HG03060 (cell line): ENCODE measurements at regions not wholly inside any gene's neighbourhood (a gene's known extent, or its start where the extent isn't known, plus 50 kb on each side); places are given as distances from the start of the nearest gene placed in this dataset.

Experiments
- ATAC-seq: cut with Tn5 transposase; IDR thresholded peaks from one replicate; pipeline ENCODE4 v1.9.1; 2021; ENCODE audit warnings: low read depth, moderate number of reproducible peaks; ENCODE audit not compliant: unreplicated experiment

DNA sequence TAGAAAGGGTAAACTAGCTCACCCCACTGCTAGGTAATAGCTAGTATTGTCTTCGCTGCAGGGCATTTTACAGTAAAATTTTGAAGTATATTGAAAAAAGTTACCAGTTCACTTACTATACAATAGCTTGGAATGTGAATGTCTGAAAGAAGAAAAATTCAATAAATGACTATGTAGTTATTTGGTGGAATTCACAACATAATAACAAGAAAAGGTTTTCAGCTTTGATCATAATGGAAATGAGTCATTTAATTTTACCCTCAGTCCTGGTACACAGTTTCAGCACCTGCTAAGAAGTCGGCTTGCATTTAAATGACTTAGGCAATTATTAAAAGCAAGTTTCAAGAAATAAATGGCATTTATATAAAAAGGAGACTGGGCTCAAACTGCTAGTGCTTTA, 90.4 kb downstream of the NUP35 start:
- ATAC-seq, result peak; percentile 83

DNA sequence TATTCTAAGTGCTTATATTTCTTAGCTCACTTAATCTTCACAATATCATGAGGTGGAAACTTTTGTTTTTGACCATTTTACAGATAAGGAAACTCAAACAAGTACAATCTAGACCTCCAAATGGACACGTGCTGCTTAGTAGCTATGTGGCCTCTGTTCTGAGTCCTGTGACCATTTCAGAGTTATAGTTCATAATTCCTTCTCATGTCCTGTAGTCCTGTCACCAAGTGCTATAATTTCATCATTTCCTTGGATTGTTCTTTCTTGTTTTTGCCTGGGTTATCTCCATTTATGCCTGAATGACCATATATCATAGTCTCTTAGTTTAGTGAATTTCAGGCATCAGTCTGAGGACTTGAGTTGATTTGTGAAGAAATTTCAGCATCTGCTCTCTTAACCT, 91.7 kb downstream of the NUP35 start:
- no peak for ATAC-seq

DNA sequence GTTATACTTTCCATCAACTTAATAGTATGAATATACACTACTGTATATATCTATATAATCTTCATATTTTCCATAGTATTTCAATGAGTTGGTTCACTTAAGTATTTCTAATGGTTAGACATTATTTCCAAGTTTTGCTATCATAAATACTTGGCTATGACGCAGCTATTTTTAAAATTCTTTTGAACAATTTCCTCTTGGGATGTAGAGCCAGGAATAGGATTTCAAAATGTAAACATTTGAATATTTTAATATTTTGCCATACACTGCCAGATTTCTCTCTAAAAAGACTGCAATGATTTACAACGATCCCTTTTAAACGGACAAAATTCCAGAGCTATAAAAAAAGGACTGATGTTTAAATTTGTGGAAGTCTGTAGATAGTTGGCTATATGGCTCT, 95.6 kb downstream of the NUP35 start:
- ATAC-seq, result no peak

DNA sequence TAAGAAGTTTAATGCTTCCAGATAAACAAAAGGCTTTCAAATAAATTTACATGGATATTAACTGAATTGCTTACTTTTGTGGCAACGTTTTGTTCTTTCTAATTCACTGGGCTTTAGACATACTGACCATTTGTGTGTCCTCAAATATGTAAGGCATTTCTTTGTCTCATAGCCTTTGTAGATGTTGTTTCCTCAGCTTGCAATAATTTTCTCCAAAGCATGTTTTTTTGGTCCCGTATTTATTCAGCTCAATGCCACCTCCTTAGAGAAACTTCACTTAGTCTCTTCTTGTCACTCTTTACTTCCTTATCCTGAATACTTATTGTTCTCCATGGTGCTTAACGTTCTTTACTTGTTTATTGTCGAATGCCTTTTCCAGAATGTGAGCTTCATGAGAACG, 98.5 kb downstream of the NUP35 start:
- no peak for ATAC-seq

DNA sequence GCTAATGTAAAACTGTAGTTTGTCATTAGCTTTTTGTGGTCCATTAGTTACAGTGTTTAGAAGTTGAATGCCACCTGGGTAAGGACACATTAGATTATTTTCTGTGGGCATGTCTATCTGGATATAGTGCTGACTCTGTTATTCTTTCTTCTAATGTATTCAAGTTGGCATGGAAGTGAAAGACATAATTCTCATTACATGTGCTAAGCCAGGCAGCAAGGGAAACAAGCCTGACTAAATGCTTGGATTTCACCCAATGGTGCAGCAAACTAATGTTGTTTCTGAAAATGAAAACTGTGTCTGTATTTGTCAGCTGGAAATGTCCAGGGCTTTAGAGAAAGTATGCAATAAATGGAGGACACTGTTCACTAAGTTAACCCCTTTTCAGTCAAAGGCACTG, 100.7 kb downstream of the NUP35 start:
- ATAC-seq, result no peak

DNA sequence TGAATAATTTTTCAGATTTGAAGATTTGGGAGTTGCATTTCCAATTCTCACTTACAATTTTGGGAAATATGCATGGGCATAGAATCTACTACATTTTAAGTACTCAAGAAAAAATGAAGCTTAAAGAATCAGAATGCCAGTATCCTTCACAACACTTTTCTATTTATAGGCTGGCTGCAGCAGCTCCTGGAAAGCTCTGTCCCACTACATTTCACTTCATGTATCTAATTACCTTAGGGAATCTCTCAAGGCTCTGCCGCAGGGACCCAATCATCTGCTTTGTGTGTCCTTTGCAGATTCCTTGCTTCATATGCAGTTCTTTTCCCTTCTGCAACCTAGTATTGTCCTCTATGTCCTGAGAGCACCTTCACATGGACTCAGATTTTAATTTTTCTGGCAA, 102.9 kb downstream of the NUP35 start:
- ATAC-seq, result no peak

DNA sequence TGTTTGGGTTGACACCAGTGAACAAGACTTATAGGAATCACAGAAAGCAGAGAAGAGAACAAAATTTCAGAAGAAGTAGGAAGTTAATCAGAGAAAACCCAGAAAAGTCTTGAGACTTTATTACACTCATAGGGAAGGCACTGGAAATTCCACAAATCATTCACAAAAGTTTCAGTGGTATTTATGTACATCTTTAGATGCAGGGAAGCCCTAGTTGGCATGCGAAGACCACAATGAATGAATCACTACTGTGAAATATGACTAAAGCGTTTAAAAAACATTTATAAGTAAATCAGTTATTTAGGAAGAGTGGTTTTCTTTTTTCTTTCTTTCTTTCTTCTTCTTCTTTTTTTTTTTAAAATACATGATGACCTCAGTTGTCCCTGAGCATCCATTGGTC, 105.1 kb downstream of the NUP35 start:
- ATAC-seq, result peak; percentile 43

DNA sequence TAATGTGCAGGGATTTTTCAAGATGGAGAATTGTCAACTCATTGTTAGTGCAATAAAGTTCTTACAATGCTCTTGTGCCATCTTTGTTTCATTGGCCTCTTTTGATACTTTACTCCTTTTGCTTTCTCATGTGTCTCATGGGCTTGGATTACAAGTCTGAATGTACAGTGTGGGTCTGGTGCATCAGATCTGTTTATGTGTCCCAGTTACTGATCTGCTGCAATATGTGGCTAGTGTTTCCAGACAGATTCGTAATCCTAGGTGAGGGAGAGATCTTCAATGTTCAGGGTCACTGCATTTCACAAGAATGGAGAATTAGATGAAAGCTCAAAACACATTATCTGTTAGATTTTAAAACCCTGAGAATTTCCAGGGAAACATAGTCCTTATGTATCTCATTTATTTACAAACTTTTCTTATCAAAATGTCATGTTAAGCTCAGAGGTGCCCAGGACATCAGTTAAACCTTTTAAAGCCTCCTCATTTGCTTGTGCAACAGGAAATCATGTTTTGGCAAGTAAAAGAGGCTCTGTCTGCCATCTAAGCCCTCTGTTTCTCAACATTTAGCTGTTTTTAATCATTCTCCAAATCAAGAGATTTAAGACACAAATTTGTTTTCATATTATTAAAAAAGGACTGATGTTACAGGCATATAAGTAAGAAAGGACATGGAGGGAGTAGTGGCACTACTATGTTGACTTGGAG, 108.1 kb downstream of the NUP35 start:
- no peak for ATAC-seq

DNA sequence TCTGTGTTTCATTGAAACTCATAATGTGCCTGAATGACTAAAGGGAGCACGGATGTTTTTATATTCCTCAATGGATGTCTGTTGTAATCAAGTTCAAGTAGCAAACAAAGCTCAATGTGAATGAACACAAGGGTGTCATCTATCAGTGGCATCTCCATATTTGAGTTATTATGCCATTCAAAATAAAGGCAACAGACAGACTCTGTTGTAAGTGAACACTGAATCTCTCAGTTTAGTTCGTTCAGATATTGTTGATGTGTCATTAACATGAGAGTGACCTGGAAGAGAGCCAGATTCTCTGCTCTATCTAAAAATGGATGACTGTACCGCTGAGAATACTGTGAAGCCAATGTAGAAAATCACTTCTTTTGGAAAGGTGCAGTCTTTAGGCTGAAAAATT, 118.7 kb downstream of the NUP35 start:
- no peak for ATAC-seq

DNA sequence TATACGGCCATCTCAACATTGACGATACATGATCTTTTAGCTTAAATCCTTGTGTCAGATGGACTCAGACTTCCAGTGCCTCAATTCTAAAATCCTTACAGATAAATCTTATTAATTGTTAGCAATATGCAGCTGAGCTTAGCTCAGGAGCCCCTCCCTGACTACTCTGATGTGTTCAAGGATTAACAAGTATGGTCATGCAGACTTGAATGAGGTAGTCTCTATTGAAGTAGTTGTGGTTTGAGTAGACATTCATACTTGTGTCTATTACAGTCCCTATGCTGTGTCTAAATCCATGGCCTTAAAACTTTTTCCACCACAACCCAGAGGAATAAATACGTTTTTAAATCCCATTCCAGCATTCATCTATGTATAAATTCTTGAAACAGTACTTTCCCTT, 119.5 kb downstream of the NUP35 start:
- no peak for ATAC-seq

DNA sequence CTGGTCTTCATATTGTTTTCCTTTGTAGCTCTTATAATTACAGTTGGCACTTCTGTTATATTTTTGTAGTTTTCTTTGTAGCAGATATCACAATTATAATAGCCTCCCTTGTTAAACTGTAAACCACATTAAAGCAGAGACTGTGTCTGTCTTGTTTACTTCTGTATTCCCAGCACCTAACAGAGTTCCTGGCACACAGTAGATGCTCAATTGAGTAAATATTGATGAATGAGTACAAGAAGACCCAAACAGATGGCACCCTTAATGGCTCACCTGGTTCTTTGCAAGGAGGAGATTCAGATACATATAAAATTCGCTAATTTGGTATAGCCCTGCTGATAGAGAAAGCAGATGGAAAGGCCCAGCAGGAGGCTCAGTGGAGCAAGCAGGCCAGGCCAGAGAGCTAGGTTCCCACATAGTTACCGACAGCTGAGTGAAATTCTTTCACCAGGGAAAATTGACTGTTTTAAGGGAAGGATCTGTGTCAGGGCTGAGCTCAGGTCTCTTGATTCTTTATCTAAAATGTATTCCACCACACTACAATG, 120.1 kb downstream of the NUP35 start:
- no peak for ATAC-seq

DNA sequence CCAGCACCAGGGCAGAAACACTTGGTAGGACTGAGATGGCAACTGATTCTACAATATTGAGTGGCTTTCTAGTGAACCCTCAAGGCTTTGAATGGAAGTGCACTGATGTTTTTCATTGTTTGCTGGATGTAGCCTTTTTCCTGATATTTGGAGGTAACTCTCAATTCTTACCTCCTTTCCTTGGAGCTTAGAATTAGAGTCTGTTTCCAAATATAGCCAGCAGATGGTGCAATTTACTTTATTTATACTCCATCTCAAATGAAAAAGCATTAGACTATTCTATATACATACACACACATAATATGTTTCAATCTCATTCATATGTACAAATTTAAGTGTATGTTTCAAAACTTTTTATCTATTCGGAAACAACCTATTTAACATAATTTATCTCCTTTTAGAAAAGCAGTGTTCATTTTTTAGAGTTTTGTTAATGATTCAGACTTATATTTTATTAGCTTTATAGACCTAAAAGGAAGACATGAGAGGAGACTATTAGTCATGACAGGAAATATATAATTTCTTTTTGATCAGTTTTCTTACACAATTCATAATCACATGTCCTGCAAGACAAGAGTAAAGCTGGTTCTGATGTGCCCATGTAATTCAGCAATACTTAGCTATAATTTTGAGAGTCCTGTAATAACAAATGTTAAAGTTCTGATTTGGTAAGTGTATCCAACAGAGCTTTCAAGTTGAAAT, 124.8 kb downstream of the NUP35 start:
- ATAC-seq, result peak; percentile 58

DNA sequence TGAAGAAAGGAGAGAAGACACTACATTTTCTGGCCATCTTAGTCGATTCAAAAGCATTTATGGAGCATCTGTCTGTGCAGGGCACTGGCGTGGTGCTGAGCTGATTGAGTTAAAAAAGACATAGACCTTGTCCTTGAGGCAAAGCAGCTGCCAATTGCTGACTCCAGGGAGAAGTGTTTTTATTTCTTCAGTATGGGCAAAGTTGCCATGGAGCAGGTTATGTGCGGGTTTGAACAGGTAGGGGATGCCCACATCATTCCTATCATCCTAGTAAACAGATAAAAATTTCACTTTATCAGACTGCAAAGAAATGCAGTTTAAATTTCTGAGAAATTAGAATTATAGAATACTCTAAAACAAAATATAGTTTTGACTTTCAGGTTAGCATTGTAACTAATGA, 125.8 kb downstream of the NUP35 start:
- ATAC-seq, result no peak

DNA sequence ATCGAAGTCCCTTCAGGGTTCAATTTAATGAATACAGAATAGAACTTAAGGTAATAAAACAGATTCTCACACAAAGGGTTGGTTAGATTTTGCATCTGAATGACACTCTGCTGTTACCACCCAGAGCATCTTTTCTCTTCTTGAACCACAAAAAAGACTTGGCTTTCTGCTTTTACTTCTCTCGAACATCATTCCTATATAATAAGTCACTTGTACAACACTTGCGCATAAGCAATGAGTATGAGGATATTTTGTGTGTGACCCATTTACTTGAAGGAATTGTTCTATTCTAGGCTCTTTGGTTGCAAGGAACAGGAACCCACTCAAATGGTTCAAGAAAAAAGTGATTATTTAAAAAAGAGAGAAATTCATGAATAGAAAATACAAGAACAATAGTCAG, 126.2 kb downstream of the NUP35 start:
- no peak for ATAC-seq

DNA sequence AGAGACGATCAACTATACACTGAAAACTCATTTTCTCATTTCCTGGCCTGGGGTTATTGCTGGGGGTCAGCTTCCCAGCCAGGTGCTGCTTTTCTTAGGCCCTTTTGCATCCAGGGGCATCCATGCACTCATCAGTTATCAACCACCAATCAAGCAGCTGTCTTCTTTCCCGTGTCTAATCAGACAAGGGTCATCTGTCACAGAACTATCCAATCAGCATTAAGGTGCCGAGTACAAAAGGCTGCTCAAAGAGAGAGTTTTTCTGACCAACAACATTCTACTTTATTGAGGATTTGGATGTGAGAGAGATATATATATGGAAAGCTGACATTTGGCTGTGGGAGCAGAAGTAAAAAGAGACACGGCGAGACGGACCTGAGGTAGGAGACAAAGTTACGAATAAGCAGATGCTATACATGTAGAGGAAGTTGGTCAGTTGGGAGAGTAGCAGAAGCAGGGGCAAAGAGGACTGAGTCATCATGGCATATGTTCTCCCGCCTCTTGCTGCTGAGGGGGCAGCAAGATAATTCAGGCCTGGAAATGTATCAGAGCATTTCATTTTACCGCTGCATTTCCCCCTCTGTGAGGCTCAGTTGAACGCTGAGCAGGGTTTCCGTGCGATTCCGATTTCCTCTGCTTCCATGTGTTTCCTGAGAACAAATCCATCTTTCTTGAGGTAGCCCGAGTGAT, 129.3 kb downstream of the NUP35 start:
- ATAC-seq, result no peak

DNA sequence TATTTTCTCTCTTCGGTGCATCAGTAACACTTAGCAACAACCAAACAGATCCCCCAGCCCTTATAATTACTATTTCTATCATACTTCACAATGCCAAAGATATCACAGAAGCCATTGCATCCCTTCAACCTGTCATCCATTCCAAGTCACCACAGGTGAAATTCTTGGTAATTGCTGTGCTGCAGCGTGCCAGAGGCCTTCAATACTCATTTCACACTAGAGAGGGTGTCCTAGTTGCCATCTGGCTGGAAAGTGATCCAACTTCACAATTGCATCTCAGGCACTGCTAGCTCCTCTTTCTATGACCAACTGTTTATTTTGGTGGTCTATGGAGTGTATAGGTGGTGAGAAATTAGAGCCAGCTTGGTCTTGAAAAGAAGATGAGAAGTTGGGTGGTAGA, 131.2 kb downstream of the NUP35 start:
- no peak for ATAC-seq

DNA sequence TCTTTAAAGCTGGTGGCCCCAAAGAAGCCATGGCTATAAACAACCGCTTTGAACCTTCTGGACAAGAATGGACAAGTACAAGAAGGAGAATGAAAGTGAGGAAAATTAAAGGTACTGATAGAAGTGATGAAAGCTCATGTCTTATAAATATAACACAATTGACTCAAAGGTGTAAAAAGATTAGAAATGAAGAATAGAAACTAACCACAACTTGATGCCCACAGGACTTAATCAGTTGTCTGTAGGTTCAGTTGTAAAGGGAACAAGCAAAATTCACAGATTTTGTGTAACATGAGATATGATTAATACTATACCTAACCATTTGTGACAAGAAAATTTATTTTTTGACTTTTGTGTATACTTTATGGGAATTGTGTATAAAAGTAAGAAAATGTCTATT, 135.7 kb downstream of the NUP35 start:
- peak; percentile 77 for ATAC-seq

DNA sequence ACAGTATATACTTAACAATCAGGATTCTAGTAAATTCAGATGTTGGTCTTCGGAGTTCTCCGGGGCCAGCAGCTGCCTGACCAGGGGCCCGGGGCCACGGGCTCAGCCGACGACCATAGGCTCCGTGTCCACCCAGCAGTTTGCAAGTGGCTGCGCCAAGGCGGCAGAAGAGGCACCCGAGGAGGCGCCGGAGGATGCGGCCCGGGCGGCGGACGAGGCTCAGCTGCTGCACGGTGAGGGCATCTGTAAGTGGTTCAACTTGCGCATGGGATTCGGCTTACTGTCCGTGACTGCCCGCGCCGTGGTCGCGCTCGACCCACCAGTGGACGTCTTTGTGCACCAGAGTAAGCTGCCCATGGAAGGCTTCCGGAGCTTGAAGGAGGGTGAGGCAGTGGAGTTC, 136.3 kb downstream of the NUP35 start:
- no peak for ATAC-seq

DNA sequence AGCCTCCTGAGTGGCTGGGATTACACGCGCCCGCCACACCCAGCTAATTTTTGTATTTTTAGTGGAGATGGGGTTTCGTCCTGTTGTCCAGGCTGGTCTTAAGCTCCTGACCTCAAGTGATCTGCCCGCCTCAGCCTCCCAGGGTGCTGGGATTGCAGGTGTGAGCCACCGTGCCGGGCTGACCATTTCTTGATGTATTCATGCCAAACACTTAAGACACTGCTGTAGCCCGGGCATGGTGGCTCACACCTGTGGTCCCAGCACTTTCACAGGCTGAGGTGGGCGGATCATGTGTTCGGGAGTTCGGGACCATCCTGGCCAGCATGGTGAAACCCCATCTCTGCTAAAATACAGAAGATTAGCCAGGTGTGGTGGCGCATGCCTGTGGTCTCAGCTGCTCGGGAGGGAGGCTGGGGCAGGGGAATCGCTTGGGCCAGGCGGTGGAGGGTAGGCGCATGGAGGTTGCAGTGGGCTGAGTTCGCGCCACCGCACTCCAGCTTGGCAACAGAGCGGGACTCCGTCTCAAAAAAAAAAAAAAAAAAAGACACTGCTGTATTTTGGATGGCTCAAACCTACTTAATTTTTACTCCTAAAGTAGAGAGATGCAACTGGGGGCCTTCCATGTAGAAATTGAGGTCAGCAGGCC, 140.8 kb downstream of the NUP35 start:
- ATAC-seq, result no peak

DNA sequence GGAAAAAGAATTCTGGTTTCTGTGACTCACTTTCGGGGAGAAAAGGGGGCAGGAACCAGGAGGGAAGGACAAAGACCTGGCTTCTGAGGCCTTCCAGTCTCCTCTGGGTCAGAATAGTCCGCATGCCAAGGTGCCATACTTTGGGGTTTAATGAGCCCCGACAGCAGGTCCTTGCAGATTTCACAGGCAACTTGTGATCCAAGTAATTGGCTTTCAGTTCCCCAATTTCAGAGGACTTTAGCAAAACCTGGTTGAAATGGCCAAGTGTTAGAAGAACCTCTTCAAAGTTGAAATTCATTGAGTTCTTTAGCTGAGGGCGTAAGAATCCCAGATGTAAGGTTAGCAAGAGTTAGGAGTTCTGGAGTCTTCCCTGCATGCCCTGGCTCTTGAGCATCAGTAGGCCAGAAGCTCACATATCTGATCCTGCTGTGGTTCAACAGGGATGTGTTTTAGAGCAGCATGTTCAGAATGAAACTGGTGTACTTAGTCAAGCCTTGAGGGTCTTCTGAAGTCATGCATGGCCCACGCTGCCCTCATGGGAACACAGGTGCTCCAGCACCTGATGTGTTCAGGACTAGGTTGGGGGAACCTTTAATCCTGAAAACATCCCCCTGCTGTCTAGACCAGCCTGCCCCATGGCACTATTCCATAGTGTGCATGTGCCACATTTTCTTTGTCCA, 143.0 kb downstream of the NUP35 start:
- ATAC-seq, result peak; percentile 79

DNA sequence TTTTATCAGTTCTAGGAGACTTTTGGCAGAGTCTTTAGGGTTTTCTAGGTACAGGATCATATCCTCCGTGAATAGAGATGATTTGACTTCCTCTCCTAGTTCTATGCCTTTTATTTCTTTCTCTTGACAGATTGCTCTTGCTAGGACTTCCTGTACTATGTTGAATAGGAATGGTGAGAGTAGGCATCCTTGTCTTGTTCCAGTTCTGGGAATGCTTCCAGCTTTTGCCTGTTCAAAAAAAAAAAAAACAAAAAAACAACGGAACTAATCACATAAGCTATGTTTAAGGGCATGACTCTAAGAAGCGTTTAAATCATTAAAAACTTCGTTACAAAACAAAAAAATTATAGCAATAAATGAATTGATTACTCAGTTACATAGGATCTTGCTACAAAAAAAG, 145.7 kb downstream of the NUP35 start:
- no peak for ATAC-seq
